Left kidney (tissue), 1 donor: ENCODE measurements at regions not wholly inside any gene's neighbourhood (a gene's known extent, or its start where the extent isn't known, plus 50 kb on each side); places are given as distances from the start of the nearest gene placed in this dataset.

Experiments
- DNase-seq: peaks from one replicate; pipeline ENCODE4 v3.0.0-alpha.2; 2013

GRCh38 chr11:112465433-112466024 is 204.9 kb upstream of the PLET1 start:
- DNase-seq, result peak; percentile 30

- no peak for DNase-seq
These were observed 207.1 kb upstream of the PLET1 start for GRCh38 chr11:112467721-112468120.

GRCh38 chr11:112469376-112469775 is 208.7 kb upstream of the PLET1 start:
- DNase-seq, result no peak

- no peak for DNase-seq
These were observed 209.7 kb upstream of the PLET1 start for GRCh38 chr11:112470355-112470754.

GRCh38 chr11:112471731-112472130 is 211.1 kb upstream of the PLET1 start:
- DNase-seq, result no peak

GRCh38 chr11:112477152-112477551 is 216.5 kb upstream of the PLET1 start:
- DNase-seq, result no peak

GRCh38 chr11:112477581-112478317 is 217.1 kb upstream of the PLET1 start:
- no peak for DNase-seq

GRCh38 chr11:112478806-112479205 is 218.1 kb upstream of the PLET1 start:
- DNase-seq, result no peak

GRCh38 chr11:112481431-112481830 is 220.8 kb upstream of the PLET1 start:
- DNase-seq, result no peak

GRCh38 chr11:112481893-112482292 is 221.2 kb upstream of the PLET1 start:
- DNase-seq, result no peak

- no peak for DNase-seq
These were observed 224.6 kb upstream of the PLET1 start for GRCh38 chr11:112485280-112485679.

- DNase-seq, result no peak
These were observed 237.2 kb upstream of the PLET1 start for GRCh38 chr11:112497826-112498225.

GRCh38 chr11:112498701-112499100 is 238.0 kb upstream of the PLET1 start:
- DNase-seq, result no peak

GRCh38 chr11:112499153-112499880 is 238.7 kb upstream of the PLET1 start:
- DNase-seq, result no peak

- DNase-seq, result no peak
These were observed 239.2 kb upstream of the PLET1 start for GRCh38 chr11:112499881-112500204.

- DNase-seq, result no peak
These were observed 242.8 kb upstream of the PLET1 start for GRCh38 chr11:112503410-112503809.

- DNase-seq, result no peak
These were observed 243.4 kb upstream of the PLET1 start for GRCh38 chr11:112504056-112504455.

GRCh38 chr11:112506852-112507251 is 246.2 kb upstream of the PLET1 start:
- DNase-seq, result no peak

GRCh38 chr11:112507281-112507680 is 246.6 kb upstream of the PLET1 start:
- DNase-seq, result no peak

GRCh38 chr11:112508750-112509149 is 248.1 kb upstream of the PLET1 start:
- DNase-seq, result no peak

- no peak for DNase-seq
These were observed 248.6 kb upstream of the PLET1 start for GRCh38 chr11:112509300-112509699.

- DNase-seq, result no peak
These were observed 250.6 kb upstream of the PLET1 start for GRCh38 chr11:112511271-112511670.

GRCh38 chr11:112511911-112512310 is 251.3 kb upstream of the PLET1 start:
- DNase-seq, result no peak

- no peak for DNase-seq
These were observed 252.8 kb upstream of the PLET1 start for GRCh38 chr11:112513417-112513816.
